ENCODE measurements at regions not wholly inside any gene's neighbourhood (a gene's known extent, or its start where the extent isn't known, plus 50 kb on each side); places are given as distances from the start of the nearest gene placed in this dataset.

- DNase-seq (ENCODE audit: low read depth): no peak
- no peak for TF ChIP-seq CTCF (IDR thresholded peaks at IDR 0.05; ENCODE audit: insufficient read depth, low read length, poor library complexity, severe bottlenecking)
- Histone ChIP-seq H3K27me3 (ENCODE audit: control insufficient read depth, insufficient read depth, low read length) (no peaks in the 10 kb centered on the region), H3K4me3 (ENCODE audit: low read depth, low read length) (no peak overlapping the region), H3K36me3 (ENCODE audit: control insufficient read depth, insufficient read depth, low read length) (no peaks in the 10 kb centered on the region)
These were observed 69.0 kb upstream of the AKAP12 start for GRCh38 chr6:151170622-151171246.

- Histone ChIP-seq H3K27me3 (ENCODE audit: control insufficient read depth, insufficient read depth, low read length) (no peaks in the 10 kb centered on the region), H3K4me3 (ENCODE audit: low read depth, low read length) (no peak overlapping the region), H3K36me3 (ENCODE audit: control insufficient read depth, insufficient read depth, low read length) (no peaks in the 10 kb centered on the region)
- no peak for DNase-seq (ENCODE audit: low read depth)
- no peak for TF ChIP-seq CTCF (IDR thresholded peaks at IDR 0.05; ENCODE audit: insufficient read depth, low read length, poor library complexity, severe bottlenecking)
These were observed 67.0 kb upstream of the AKAP12 start for GRCh38 chr6:151172751-151173150.

GRCh38 chr6:151175662-151176445, 63.9 kb upstream of the AKAP12 start:
- Histone ChIP-seq H3K36me3 (ENCODE audit: control insufficient read depth, insufficient read depth, low read length) (no peaks in the 10 kb centered on the region), H3K27me3 (ENCODE audit: control insufficient read depth, insufficient read depth, low read length) (no peaks in the 10 kb centered on the region)
- DNase-seq (ENCODE audit: low read depth): no peak

GRCh38 chr6:151176911-151177770, 62.6 kb upstream of the AKAP12 start:
- Histone ChIP-seq H3K4me3 (ENCODE audit: low read depth, low read length) (no peak overlapping the region), H3K27me3 (ENCODE audit: control insufficient read depth, insufficient read depth, low read length) (no peaks in the 10 kb centered on the region), H3K36me3 (ENCODE audit: control insufficient read depth, insufficient read depth, low read length) (no peaks in the 10 kb centered on the region)
- TF ChIP-seq CTCF (IDR thresholded peaks at IDR 0.05; ENCODE audit: insufficient read depth, low read length, poor library complexity, severe bottlenecking): no peak
- no peak for DNase-seq (ENCODE audit: low read depth)

More at GRCh38 chr6:151175662-151176445, 63.9 kb upstream of the AKAP12 start:
- H3K4me3 ChIP-seq (ENCODE audit: low read depth, low read length): no peak overlapping the region
- no peak for TF ChIP-seq CTCF (IDR thresholded peaks at IDR 0.05; ENCODE audit: insufficient read depth, low read length, poor library complexity, severe bottlenecking)

- Histone ChIP-seq H3K4me3 (ENCODE audit: low read depth, low read length) (no peak overlapping the region), H3K36me3 (ENCODE audit: control insufficient read depth, insufficient read depth, low read length) (no peaks in the 10 kb centered on the region), H3K27me3 (ENCODE audit: control insufficient read depth, insufficient read depth, low read length) (no peaks in the 10 kb centered on the region)
- TF ChIP-seq CTCF (IDR thresholded peaks at IDR 0.05; ENCODE audit: insufficient read depth, low read length, poor library complexity, severe bottlenecking): no peak
- no peak for DNase-seq (ENCODE audit: low read depth)
These were observed 61.4 kb upstream of the AKAP12 start for GRCh38 chr6:151178373-151178772.
